ENCODE measurements at regions not wholly inside any gene's neighbourhood (a gene's known extent, or its start where the extent isn't known, plus 50 kb on each side); places are given as distances from the start of the nearest gene placed in this dataset.
"Not testable (repeated sequence)": the region's sequence is repeated elsewhere in the genome, so short reads cannot be mapped to it uniquely, and the experiment has no call there.

- not testable (repeated sequence) for H3K4me2 ChIP-seq; H3K79me2 ChIP-seq; H2AFZ ChIP-seq; H3K36me3 ChIP-seq (replicated peaks; ENCODE audit: insufficient read depth, low read depth); H3K9me3 ChIP-seq (ENCODE audit: low read depth); DNase-seq (ENCODE audit: low spot score); H3K4me1 ChIP-seq (ENCODE audit: insufficient read depth); H3K27ac ChIP-seq; H3K27me3 ChIP-seq; H3K9me2 ChIP-seq (replicated peaks; ENCODE audit: insufficient read depth); H4K20me1 ChIP-seq (ENCODE audit: insufficient read depth, poor library complexity, severe bottlenecking); H3K4me3 ChIP-seq
- WGBS (ENCODE audit: low lambda C conversion rate, missing lambda C conversion rate), result 97% methylated on average over 9 of the region's 9 CpGs
These were observed 318.4 kb downstream of the ZFHX3 start for GRCh38 chr16:72729552-72729951.

DNA sequence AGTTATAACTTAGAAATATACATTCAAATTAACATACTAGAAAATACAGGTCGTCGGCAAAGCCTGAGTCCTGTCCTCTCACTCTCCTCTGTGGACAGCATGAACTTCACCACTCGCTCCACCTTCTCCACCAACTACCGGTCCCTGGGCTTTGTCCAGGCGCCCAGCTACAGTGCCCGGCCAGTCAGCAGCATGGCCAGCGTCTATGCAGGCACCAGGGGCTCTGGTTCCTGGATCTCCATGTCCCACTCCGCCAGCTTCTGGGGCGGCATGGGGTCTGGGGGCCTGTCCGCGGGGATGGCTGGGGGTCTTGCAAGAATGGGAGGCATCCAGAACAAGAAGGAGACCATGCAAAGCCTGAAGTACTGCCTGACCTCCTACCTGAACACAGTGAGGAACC, 319.4 kb downstream of the ZFHX3 start:
- no peak for DNase-seq (ENCODE audit: low spot score)
- no peaks in the 10 kb centered on the region for H4K20me1 ChIP-seq (ENCODE audit: insufficient read depth, poor library complexity, severe bottlenecking)
- TF ChIP-seq EZH2 (IDR thresholded peaks at IDR 0.05; ENCODE audit: borderline replicate concordance), result no peak
- no peak for TF ChIP-seq EZH2phosphoT487 (IDR thresholded peaks at IDR 0.05; ENCODE audit: low read depth, severe bottlenecking, unreplicated experiment)
- TF ChIP-seq, protein P1, sequence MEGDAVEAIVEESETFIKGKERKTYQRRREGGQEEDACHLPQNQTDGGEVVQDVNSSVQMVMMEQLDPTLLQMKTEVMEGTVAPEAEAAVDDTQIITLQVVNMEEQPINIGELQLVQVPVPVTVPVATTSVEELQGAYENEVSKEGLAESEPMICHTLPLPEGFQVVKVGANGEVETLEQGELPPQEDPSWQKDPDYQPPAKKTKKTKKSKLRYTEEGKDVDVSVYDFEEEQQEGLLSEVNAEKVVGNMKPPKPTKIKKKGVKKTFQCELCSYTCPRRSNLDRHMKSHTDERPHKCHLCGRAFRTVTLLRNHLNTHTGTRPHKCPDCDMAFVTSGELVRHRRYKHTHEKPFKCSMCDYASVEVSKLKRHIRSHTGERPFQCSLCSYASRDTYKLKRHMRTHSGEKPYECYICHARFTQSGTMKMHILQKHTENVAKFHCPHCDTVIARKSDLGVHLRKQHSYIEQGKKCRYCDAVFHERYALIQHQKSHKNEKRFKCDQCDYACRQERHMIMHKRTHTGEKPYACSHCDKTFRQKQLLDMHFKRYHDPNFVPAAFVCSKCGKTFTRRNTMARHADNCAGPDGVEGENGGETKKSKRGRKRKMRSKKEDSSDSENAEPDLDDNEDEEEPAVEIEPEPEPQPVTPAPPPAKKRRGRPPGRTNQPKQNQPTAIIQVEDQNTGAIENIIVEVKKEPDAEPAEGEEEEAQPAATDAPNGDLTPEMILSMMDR (IDR thresholded peaks at IDR 0.05; ENCODE audit: poor library complexity), result no peak
- no peak overlapping the region for H2AFZ ChIP-seq
- no peak overlapping the region for H3K4me3 ChIP-seq
- H3K36me3 ChIP-seq (replicated peaks; ENCODE audit: insufficient read depth, low read depth), result no peaks in the 10 kb centered on the region
- H3K27me3 ChIP-seq, result no peaks in the 10 kb centered on the region
- H3K4me1 ChIP-seq (ENCODE audit: insufficient read depth), result no peaks in the 10 kb centered on the region
- WGBS (ENCODE audit: low lambda C conversion rate, missing lambda C conversion rate), result 97% methylated on average over 10 of the region's 11 CpGs
- no peak overlapping the region for H3K27ac ChIP-seq
- no peak overlapping the region for H3K4me2 ChIP-seq
- H3K79me2 ChIP-seq, result no peaks in the 10 kb centered on the region
- H3K9me3 ChIP-seq (ENCODE audit: low read depth), result no peaks in the 10 kb centered on the region
- H3K9me2 ChIP-seq (replicated peaks; ENCODE audit: insufficient read depth), result no peaks in the 10 kb centered on the region

- Histone ChIP-seq H3K4me3 (no peak overlapping the region), H3K27me3 (no peaks in the 10 kb centered on the region), H3K79me2 (no peaks in the 10 kb centered on the region), H3K4me1 (ENCODE audit: insufficient read depth) (peaks cover under 1% of the 10 kb centered on the region), H3K9me3 (ENCODE audit: low read depth) (no peaks in the 10 kb centered on the region), H3K36me3 (replicated peaks; ENCODE audit: insufficient read depth, low read depth) (no peaks in the 10 kb centered on the region), H2AFZ (no peak overlapping the region), H3K27ac (no peak overlapping the region), H3K9me2 (replicated peaks; ENCODE audit: insufficient read depth) (no peaks in the 10 kb centered on the region), H3K4me2 (no peak overlapping the region), H4K20me1 (ENCODE audit: insufficient read depth, poor library complexity, severe bottlenecking) (no peaks in the 10 kb centered on the region)
- DNase-seq (ENCODE audit: low spot score), result no peak
- WGBS (ENCODE audit: low lambda C conversion rate, missing lambda C conversion rate), result 91% methylated on average over 1 of the region's 1 CpG
- TF ChIP-seq EZH2phosphoT487 (IDR thresholded peaks at IDR 0.05; ENCODE audit: low read depth, severe bottlenecking, unreplicated experiment), result no peak
- TF ChIP-seq EZH2 (IDR thresholded peaks at IDR 0.05; ENCODE audit: borderline replicate concordance), result no peak
- TF ChIP-seq, protein P1 (IDR thresholded peaks at IDR 0.05; ENCODE audit: poor library complexity), result no peak
These were observed 320.4 kb downstream of the ZFHX3 start for GRCh38 chr16:72727565-72727964.

DNA sequence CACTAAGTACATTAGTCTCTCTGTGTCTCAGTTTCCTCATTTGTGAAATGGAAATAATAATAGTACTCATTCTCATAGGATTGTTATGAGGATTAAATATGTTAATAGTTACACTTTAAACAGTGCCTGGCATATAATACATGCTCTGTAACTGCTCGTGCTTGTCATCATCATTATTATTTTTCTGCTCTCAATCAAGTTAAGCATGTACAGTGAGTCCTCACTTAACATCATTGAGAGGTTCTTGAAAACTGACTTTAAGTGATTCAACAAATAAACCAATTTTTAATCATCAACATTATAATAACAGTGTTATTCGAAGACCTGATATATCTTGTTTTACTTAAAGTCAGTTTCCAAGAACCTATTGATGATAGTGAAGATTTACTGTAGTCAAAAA, 322.3 kb downstream of the ZFHX3 start:
- no peaks in the 10 kb centered on the region for H3K79me2 ChIP-seq
- H2AFZ ChIP-seq, result no peak overlapping the region
- H3K36me3 ChIP-seq (replicated peaks; ENCODE audit: insufficient read depth, low read depth), result no peaks in the 10 kb centered on the region
- no peaks in the 10 kb centered on the region for H3K9me3 ChIP-seq (ENCODE audit: low read depth)
- H3K9me2 ChIP-seq (replicated peaks; ENCODE audit: insufficient read depth), result no peaks in the 10 kb centered on the region
- no peak overlapping the region for H3K4me3 ChIP-seq
- no peak overlapping the region for H3K27ac ChIP-seq
- H3K4me1 ChIP-seq (ENCODE audit: insufficient read depth), result peaks cover 6% of the 10 kb centered on the region
- no peaks in the 10 kb centered on the region for H3K27me3 ChIP-seq
- no peaks in the 10 kb centered on the region for H4K20me1 ChIP-seq (ENCODE audit: insufficient read depth, poor library complexity, severe bottlenecking)
- DNase-seq (ENCODE audit: low spot score), result no peak
- no peak overlapping the region for H3K4me2 ChIP-seq
- WGBS (ENCODE audit: low lambda C conversion rate, missing lambda C conversion rate), result 88% methylated on average over 2 of the region's 2 CpGs
- no peak for TF ChIP-seq EZH2 (IDR thresholded peaks at IDR 0.05; ENCODE audit: borderline replicate concordance)
- no peak for TF ChIP-seq EZH2phosphoT487 (IDR thresholded peaks at IDR 0.05; ENCODE audit: low read depth, severe bottlenecking, unreplicated experiment)
- TF ChIP-seq, protein P1 (IDR thresholded peaks at IDR 0.05; ENCODE audit: poor library complexity), result no peak

Measured in hepatocyte (in vitro differentiated cells).